ENCODE measurements at regions not wholly inside any gene's neighbourhood (a gene's known extent, or its start where the extent isn't known, plus 50 kb on each side); places are given as distances from the start of the nearest gene placed in this dataset.
A peak's percentile ranks its signal among the peaks of the same experiment; 100 is the strongest.
"Not testable (repeated sequence)": the region's sequence is repeated elsewhere in the genome, so short reads cannot be mapped to it uniquely, and the experiment has no call there.

GRCh38 chr3:170697131-170697530 lies 111.3 kb upstream of the SLC7A14 start:
- no peak overlapping the region for H3K9ac ChIP-seq (ENCODE audit: insufficient read length, low read depth)
- H3K36me3 ChIP-seq (ENCODE audit: insufficient read depth, insufficient read length, low read length) = no peaks in the 10 kb centered on the region
- no peaks in the 10 kb centered on the region for H3K27me3 ChIP-seq (ENCODE audit: insufficient read depth, insufficient read length)
- TF ChIP-seq ZNF274 (IDR thresholded peaks at IDR 0.05; ENCODE audit: low read depth, low read length) = no peak
- no peak for TF ChIP-seq SUZ12 (IDR thresholded peaks at IDR 0.05; ENCODE audit: extremely low read depth, insufficient read depth, insufficient read length)
- no peaks in the 10 kb centered on the region for H3K9me3 ChIP-seq (ENCODE audit: insufficient read depth, low read length)
- no peak overlapping the region for H3K4me3 ChIP-seq (ENCODE audit: insufficient read length, low read depth)
- DNase-seq (ENCODE audit: low read depth, low spot score) = no peak
- H3K4me1 ChIP-seq (ENCODE audit: insufficient read depth, insufficient read length) = no peaks in the 10 kb centered on the region

GRCh38 chr3:170695486-170696064 lies 109.7 kb upstream of the SLC7A14 start:
- TF ChIP-seq ZNF274 (IDR thresholded peaks at IDR 0.05; ENCODE audit: low read depth, low read length) (no peak), YY1 (IDR thresholded peaks at IDR 0.05; ENCODE audit: insufficient read depth, insufficient read length) (no peak), SUZ12 (IDR thresholded peaks at IDR 0.05; ENCODE audit: extremely low read depth, insufficient read depth, insufficient read length) (no peak)
- Histone ChIP-seq H3K4me1 (ENCODE audit: insufficient read depth, insufficient read length) (no peaks in the 10 kb centered on the region), H3K36me3 (ENCODE audit: insufficient read depth, insufficient read length, low read length) (no peaks in the 10 kb centered on the region), H3K4me3 (ENCODE audit: insufficient read length, low read depth) (no peak overlapping the region), H3K9me3 (ENCODE audit: insufficient read depth, low read length) (peaks cover 11% of the 10 kb centered on the region), H3K9ac (ENCODE audit: insufficient read length, low read depth) (no peak overlapping the region), H3K27me3 (ENCODE audit: insufficient read depth, insufficient read length) (no peaks in the 10 kb centered on the region)
- no peak for DNase-seq (ENCODE audit: low read depth, low spot score)

- H3K9ac ChIP-seq (ENCODE audit: insufficient read length, low read depth) = no peak overlapping the region
- no peaks in the 10 kb centered on the region for H3K36me3 ChIP-seq (ENCODE audit: insufficient read depth, insufficient read length, low read length)
- no peak for DNase-seq (ENCODE audit: low read depth, low spot score)
- H3K4me3 ChIP-seq (ENCODE audit: insufficient read length, low read depth) = no peak overlapping the region
- no peaks in the 10 kb centered on the region for H3K27me3 ChIP-seq (ENCODE audit: insufficient read depth, insufficient read length)
- no peaks in the 10 kb centered on the region for H3K4me1 ChIP-seq (ENCODE audit: insufficient read depth, insufficient read length)
- TF ChIP-seq ZNF274 (IDR thresholded peaks at IDR 0.05; ENCODE audit: low read depth, low read length) = no peak
- TF ChIP-seq SUZ12 (IDR thresholded peaks at IDR 0.05; ENCODE audit: extremely low read depth, insufficient read depth, insufficient read length) = no peak
- TF ChIP-seq YY1 (IDR thresholded peaks at IDR 0.05; ENCODE audit: insufficient read depth, insufficient read length) = no peak
- peaks cover 29% of the 10 kb centered on the region for H3K9me3 ChIP-seq (ENCODE audit: insufficient read depth, low read length)
Observed at GRCh38 chr3:170692720-170693119, 106.8 kb upstream of the SLC7A14 start.

- H3K4me3 ChIP-seq (ENCODE audit: insufficient read length, low read depth) = no peak overlapping the region
- peaks cover 29% of the 10 kb centered on the region for H3K9me3 ChIP-seq (ENCODE audit: insufficient read depth, low read length)
- TF ChIP-seq SUZ12 (IDR thresholded peaks at IDR 0.05; ENCODE audit: extremely low read depth, insufficient read depth, insufficient read length) = no peak
- no peak for TF ChIP-seq ZNF274 (IDR thresholded peaks at IDR 0.05; ENCODE audit: low read depth, low read length)
- no peak for TF ChIP-seq YY1 (IDR thresholded peaks at IDR 0.05; ENCODE audit: insufficient read depth, insufficient read length)
- H3K9ac ChIP-seq (ENCODE audit: insufficient read length, low read depth) = no peak overlapping the region
- no peak for DNase-seq (ENCODE audit: low read depth, low spot score)
- H3K4me1 ChIP-seq (ENCODE audit: insufficient read depth, insufficient read length) = no peaks in the 10 kb centered on the region
- no peaks in the 10 kb centered on the region for H3K27me3 ChIP-seq (ENCODE audit: insufficient read depth, insufficient read length)
- H3K36me3 ChIP-seq (ENCODE audit: insufficient read depth, insufficient read length, low read length) = no peaks in the 10 kb centered on the region
Observed at GRCh38 chr3:170690661-170690981, 104.7 kb upstream of the SLC7A14 start.

GRCh38 chr3:170689893-170690660 lies 104.2 kb upstream of the SLC7A14 start:
- no peak for DNase-seq (ENCODE audit: low read depth, low spot score)
- H3K4me3 ChIP-seq (ENCODE audit: insufficient read length, low read depth) = no peak overlapping the region
- TF ChIP-seq ZNF274 (IDR thresholded peaks at IDR 0.05; ENCODE audit: low read depth, low read length) = no peak
- no peak for TF ChIP-seq YY1 (IDR thresholded peaks at IDR 0.05; ENCODE audit: insufficient read depth, insufficient read length)
- TF ChIP-seq SUZ12 (IDR thresholded peaks at IDR 0.05; ENCODE audit: extremely low read depth, insufficient read depth, insufficient read length) = no peak

GRCh38 chr3:170689296-170689829 lies 103.5 kb upstream of the SLC7A14 start:
- H3K9me3 ChIP-seq (ENCODE audit: insufficient read depth, low read length) = peaks cover 29% of the 10 kb centered on the region
- no peaks in the 10 kb centered on the region for H3K27me3 ChIP-seq (ENCODE audit: insufficient read depth, insufficient read length)
- H3K9ac ChIP-seq (ENCODE audit: insufficient read length, low read depth) = no peak overlapping the region
- no peaks in the 10 kb centered on the region for H3K4me1 ChIP-seq (ENCODE audit: insufficient read depth, insufficient read length)
- TF ChIP-seq ZNF274 (IDR thresholded peaks at IDR 0.05; ENCODE audit: low read depth, low read length) (no peak), YY1 (IDR thresholded peaks at IDR 0.05; ENCODE audit: insufficient read depth, insufficient read length) (no peak), SUZ12 (IDR thresholded peaks at IDR 0.05; ENCODE audit: extremely low read depth, insufficient read depth, insufficient read length) (no peak)
- no peak overlapping the region for H3K4me3 ChIP-seq (ENCODE audit: insufficient read length, low read depth)
- no peaks in the 10 kb centered on the region for H3K36me3 ChIP-seq (ENCODE audit: insufficient read depth, insufficient read length, low read length)
- peak; percentile 74 for DNase-seq (ENCODE audit: low read depth, low spot score)

More at GRCh38 chr3:170689893-170690660, 104.2 kb upstream of the SLC7A14 start:
- Histone ChIP-seq H3K36me3 (ENCODE audit: insufficient read depth, insufficient read length, low read length) (no peaks in the 10 kb centered on the region), H3K27me3 (ENCODE audit: insufficient read depth, insufficient read length) (no peaks in the 10 kb centered on the region), H3K9ac (ENCODE audit: insufficient read length, low read depth) (no peak overlapping the region), H3K4me1 (ENCODE audit: insufficient read depth, insufficient read length) (no peaks in the 10 kb centered on the region), H3K9me3 (ENCODE audit: insufficient read depth, low read length) (peaks cover 29% of the 10 kb centered on the region)

GRCh38 chr3:170688222-170688621 lies 102.3 kb upstream of the SLC7A14 start:
- not testable (repeated sequence) for H3K4me3 ChIP-seq (ENCODE audit: insufficient read length, low read depth); H3K9ac ChIP-seq (ENCODE audit: insufficient read length, low read depth); DNase-seq (ENCODE audit: low read depth, low spot score); H3K27me3 ChIP-seq (ENCODE audit: insufficient read depth, insufficient read length); H3K36me3 ChIP-seq (ENCODE audit: insufficient read depth, insufficient read length, low read length); H3K4me1 ChIP-seq (ENCODE audit: insufficient read depth, insufficient read length)
- peaks cover 29% of the 10 kb centered on the region for H3K9me3 ChIP-seq (ENCODE audit: insufficient read depth, low read length)
